ENCODE measurements at regions not wholly inside any gene's neighbourhood (a gene's known extent, or its start where the extent isn't known, plus 50 kb on each side); places are given as distances from the start of the nearest gene placed in this dataset.
A peak's percentile ranks its signal among the peaks of the same experiment; 100 is the strongest.
"Not testable (repeated sequence)": the region's sequence is repeated elsewhere in the genome, so short reads cannot be mapped to it uniquely, and the experiment has no call there.

- no peak for DNase-seq (ENCODE audit: low read depth)
- no peak for TF ChIP-seq CTCF (conservative IDR thresholded peaks at IDR 0.05; ENCODE audit: low read depth, low read length)
- H3K4me3 ChIP-seq (ENCODE audit: low read depth, low read length): no peak overlapping the region
Measured at GRCh38 chr11:98277251-98277912, 743.4 kb upstream of the CNTN5 start.

DNA sequence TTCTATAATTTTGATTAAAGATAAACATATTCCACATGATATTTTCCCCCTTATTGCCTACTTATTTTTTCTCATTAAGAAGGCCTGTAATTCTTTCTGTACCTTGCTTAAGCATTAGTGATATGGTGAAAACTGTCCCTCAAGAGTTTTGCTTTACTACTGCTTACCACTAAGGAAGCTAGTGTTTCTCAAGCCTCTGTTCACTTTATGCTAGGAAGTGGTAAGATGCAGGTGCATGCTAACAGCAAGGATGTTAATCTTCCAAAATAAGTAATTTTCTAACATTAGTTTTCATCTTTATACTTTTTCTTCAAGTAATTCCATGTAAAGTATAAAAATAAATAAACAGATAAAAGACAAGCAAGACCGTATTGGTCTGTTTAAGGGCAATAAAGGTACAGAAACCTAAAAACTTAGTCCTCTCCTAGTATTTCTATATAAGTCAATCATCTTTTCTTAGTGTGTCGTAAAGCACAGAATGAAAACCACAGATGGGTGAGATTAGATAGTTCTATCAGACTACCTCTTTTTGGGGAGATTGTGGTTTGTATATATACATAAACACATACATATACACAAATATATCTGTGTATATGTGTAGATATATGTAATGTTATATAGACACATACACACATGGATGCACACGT lies 731.0 kb upstream of the CNTN5 start:
- H3K4me3 ChIP-seq (ENCODE audit: low read depth, low read length): no peak overlapping the region
- no peak for TF ChIP-seq CTCF (conservative IDR thresholded peaks at IDR 0.05; ENCODE audit: low read depth, low read length)
- no peak for DNase-seq (ENCODE audit: low read depth)

DNA sequence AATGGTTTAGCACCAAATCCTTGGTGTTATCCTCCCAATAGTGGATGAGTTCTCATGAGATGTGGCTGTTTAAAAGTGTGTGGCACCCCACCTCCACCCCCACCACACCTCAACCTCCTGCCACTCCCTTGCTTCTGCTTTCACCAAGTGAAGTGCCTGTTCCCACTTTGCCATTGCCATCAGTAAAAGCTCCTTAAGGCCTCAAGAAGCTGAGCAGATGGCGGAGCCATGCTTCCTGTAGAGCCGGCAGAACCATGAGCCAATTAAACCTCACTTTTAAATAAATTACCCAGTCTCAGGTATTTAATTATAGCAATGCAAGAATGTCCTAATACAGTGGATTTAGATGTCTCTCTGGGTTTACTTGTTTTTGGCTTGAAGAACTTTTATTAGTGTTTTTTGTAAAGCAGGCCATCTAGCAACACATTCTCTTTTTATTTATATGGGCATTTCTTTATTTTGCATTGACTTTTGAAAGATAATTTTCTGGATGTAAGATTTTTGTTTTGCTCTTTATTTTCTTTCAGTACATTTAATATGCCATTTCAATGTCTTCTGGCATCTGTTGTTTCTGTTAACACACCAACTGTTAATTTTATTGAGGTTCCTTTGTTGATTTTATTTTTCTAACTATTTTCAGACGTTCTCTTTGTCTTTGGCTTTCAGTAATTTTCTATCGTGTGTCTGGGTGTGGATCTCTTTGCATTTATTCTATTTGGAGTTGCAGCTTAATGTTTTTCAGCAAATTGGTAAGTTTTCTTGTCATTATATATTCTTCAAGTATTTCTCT lies 724.5 kb upstream of the CNTN5 start:
- DNase-seq (ENCODE audit: low read depth): no peak
- no peak for TF ChIP-seq CTCF (conservative IDR thresholded peaks at IDR 0.05; ENCODE audit: low read depth, low read length)
- H3K4me3 ChIP-seq (ENCODE audit: low read depth, low read length): no peak overlapping the region

GRCh38 chr11:98300719-98301118 lies 720.0 kb upstream of the CNTN5 start:
- DNase-seq (ENCODE audit: low read depth): peak; percentile 3
- no peak overlapping the region for H3K4me3 ChIP-seq (ENCODE audit: low read depth, low read length)
- no peak for TF ChIP-seq CTCF (conservative IDR thresholded peaks at IDR 0.05; ENCODE audit: low read depth, low read length)

GRCh38 chr11:98307827-98308491 lies 712.8 kb upstream of the CNTN5 start:
- H3K4me3 ChIP-seq (ENCODE audit: low read depth, low read length): no peak overlapping the region
- DNase-seq (ENCODE audit: low read depth): peak; percentile 13
- TF ChIP-seq CTCF (conservative IDR thresholded peaks at IDR 0.05; ENCODE audit: low read depth, low read length): no peak

DNA sequence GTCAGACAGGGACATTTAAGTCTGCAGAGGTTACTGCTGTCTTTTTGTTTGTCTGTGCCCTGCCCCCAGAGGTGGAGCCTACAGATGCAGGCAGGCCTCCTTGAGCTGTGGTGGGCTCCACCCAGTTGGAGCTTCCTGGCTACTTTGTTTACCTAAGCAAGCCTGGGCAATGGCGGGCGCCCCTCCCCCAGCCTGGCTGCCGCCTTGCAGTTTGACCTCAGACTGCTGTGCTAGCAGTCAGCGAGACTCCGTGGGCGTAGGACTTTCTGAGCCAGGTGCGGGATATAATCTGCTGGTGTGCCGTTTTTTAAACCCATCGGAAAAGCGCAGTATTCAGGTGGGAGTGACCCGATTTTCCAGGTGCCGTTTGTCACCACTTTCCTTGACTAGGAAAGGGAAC lies 690.4 kb upstream of the CNTN5 start:
- H3K4me3 ChIP-seq (ENCODE audit: low read depth, low read length): not testable (repeated sequence)

DNA sequence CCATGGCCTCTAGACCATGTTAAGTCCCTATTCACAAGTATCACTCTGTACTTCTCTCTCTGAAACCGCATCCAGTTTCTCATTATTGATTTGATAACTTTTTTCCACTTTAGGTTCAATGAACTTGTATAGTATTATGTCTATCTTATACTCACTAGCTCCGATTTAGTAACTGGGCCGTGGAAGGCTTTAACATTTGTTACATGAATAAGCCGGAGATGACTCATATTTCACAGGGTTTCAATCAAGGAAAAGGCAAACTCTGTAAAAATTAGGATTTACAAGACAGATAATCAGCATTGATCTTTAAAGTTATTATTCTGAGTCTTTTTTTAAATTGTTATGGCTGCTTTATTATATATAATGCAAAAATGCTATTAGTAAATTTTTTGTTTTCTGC lies 662.2 kb upstream of the CNTN5 start:
- no peak for DNase-seq (ENCODE audit: low read depth)
- H3K4me3 ChIP-seq (ENCODE audit: low read depth, low read length): no peak overlapping the region
- TF ChIP-seq CTCF (conservative IDR thresholded peaks at IDR 0.05; ENCODE audit: low read depth, low read length): no peak

More for the DNA sequence above, 690.4 kb upstream of the CNTN5 start:
- DNase-seq (ENCODE audit: low read depth): not testable (repeated sequence)
